Ishikawa (cell line): ENCODE measurements at regions not wholly inside any gene's neighbourhood (a gene's known extent, or its start where the extent isn't known, plus 50 kb on each side); places are given as distances from the start of the nearest gene placed in this dataset.

Source experiments
- CEBPB ChIP-seq: IDR thresholded peaks from 2 replicates; pipeline ENCODE4 v1.6.1; 2012
- FOXM1 ChIP-seq: IDR thresholded peaks from 2 replicates; pipeline ENCODE4 v1.6.1; 2012; ENCODE audit warnings: low read depth, borderline replicate concordance
- NFIC ChIP-seq: IDR thresholded peaks from 2 replicates; pipeline ENCODE4 v1.6.1; 2012
- RAD21 ChIP-seq: IDR thresholded peaks from 2 replicates; pipeline ENCODE4 v1.6.1; 2012; ENCODE audit warnings: low read depth
- TAF1 ChIP-seq: IDR thresholded peaks from 2 replicates; pipeline ENCODE4 v1.6.1; 2012; ENCODE audit warnings: low read depth, mild to moderate bottlenecking
- TCF12 ChIP-seq: IDR thresholded peaks from 2 replicates; pipeline ENCODE4 v1.6.1; 2012; ENCODE audit warnings: low read depth
- ZBTB7A ChIP-seq: IDR thresholded peaks from 2 replicates; pipeline ENCODE4 v1.6.1; 2012; ENCODE audit warnings: low read depth
- TF ChIP-seq, protein P1 (sequence below): IDR thresholded peaks from 2 replicates; pipeline ENCODE4 v1.6.1; 2012
- TF ChIP-seq, protein P2 (sequence below): IDR thresholded peaks from 2 replicates; pipeline ENCODE4 v1.6.1; 2012

DNA sequence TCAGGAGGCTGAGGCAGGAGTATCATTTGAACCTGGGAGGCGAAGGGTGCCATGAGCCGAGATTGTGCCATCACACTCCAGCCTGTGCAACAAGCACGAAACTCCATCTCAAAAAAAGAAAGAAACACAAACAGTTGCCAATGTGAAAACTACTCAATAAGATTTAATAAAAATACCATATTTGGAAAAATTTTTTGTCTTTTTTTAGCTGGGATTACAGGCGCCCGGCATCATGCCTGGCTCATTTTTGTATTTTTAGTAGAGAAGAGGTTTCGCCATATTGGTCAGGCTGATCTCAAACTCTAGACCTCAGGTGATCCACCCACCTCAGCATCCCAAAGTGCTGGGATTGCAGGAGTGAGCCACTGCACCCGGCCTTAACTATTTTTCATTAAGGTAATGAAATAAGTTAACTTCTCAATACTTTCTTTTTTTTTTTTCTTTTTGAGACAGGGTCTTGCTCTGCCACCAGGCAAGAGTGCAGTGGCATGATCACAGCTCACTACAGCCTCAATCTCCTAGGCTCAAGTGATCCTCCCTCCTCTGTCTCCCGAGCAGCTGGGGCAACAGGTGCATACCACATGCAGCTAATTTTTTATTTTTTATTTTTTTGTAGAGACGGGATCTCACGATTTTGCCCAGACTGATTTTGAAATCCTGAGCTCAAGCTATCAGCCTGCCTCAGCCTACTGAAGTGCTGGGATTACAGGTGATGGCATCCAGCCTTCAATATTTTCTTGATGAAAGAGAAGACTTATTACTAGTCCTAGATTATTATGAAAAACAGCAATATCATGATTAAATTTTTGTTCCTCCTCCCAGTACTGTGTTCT is 4746.2 kb upstream of the OR11H1 start:
- no peak for TF ChIP-seq TAF1
- no peak for TF ChIP-seq ZBTB7A
- no peak for TF ChIP-seq CEBPB
- TF ChIP-seq, protein P1, sequence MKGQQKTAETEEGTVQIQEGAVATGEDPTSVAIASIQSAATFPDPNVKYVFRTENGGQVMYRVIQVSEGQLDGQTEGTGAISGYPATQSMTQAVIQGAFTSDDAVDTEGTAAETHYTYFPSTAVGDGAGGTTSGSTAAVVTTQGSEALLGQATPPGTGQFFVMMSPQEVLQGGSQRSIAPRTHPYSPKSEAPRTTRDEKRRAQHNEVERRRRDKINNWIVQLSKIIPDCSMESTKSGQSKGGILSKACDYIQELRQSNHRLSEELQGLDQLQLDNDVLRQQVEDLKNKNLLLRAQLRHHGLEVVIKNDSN = no peak
- TF ChIP-seq TCF12 = no peak
- no peak for TF ChIP-seq RAD21
- TF ChIP-seq, protein P2, sequence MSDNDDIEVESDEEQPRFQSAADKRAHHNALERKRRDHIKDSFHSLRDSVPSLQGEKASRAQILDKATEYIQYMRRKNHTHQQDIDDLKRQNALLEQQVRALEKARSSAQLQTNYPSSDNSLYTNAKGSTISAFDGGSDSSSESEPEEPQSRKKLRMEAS = no peak
- TF ChIP-seq NFIC = no peak
- no peak for TF ChIP-seq FOXM1
